SK-N-DZ (cell line): ENCODE measurements at regions not wholly inside any gene's neighbourhood (a gene's known extent, or its start where the extent isn't known, plus 50 kb on each side); places are given as distances from the start of the nearest gene placed in this dataset.
"Not testable (repeated sequence)": the region's sequence is repeated elsewhere in the genome, so short reads cannot be mapped to it uniquely, and the experiment has no call there.

Source experiments
- DNase-seq: peaks from one replicate; pipeline ENCODE4 v3.0.0-alpha.2; 2015; ENCODE audit warnings: low spot score

- DNase-seq, result not testable (repeated sequence)
Observed at GRCh38 chr18:14342170-14342569, 201.2 kb downstream of the POTEC start.

- not testable (repeated sequence) for DNase-seq
Observed at GRCh38 chr18:14336017-14336416, 203.8 kb upstream of the ZNF519 start.

GRCh38 chr18:14321217-14321616, 189.0 kb upstream of the ZNF519 start:
- DNase-seq, result not testable (repeated sequence)

- not testable (repeated sequence) for DNase-seq
Observed at GRCh38 chr18:14301255-14301654, 169.0 kb upstream of the ZNF519 start.

GRCh38 chr18:14295081-14295480, 162.8 kb upstream of the ZNF519 start:
- DNase-seq, result not testable (repeated sequence)

GRCh38 chr18:14285053-14285452, 152.8 kb upstream of the ZNF519 start:
- no peak for DNase-seq

- not testable (repeated sequence) for DNase-seq
Observed at GRCh38 chr18:14275391-14275790, 143.2 kb upstream of the ZNF519 start.

- not testable (repeated sequence) for DNase-seq
Observed at GRCh38 chr18:14265637-14266410, 133.6 kb upstream of the ZNF519 start.

- not testable (repeated sequence) for DNase-seq
Observed at GRCh38 chr18:14262786-14263185, 130.6 kb upstream of the ZNF519 start.

GRCh38 chr18:14250084-14250677, 117.9 kb upstream of the ZNF519 start:
- DNase-seq, result not testable (repeated sequence)

GRCh38 chr18:14239224-14239623, 107.0 kb upstream of the ZNF519 start:
- not testable (repeated sequence) for DNase-seq

- DNase-seq, result peak; percentile 66
Observed at GRCh38 chr18:14236356-14237048, 104.3 kb upstream of the ZNF519 start.

GRCh38 chr18:14225286-14225679, 93.0 kb upstream of the ZNF519 start:
- not testable (repeated sequence) for DNase-seq

- DNase-seq, result not testable (repeated sequence)
Observed at GRCh38 chr18:14224551-14225285, 92.5 kb upstream of the ZNF519 start.

GRCh38 chr18:14223919-14224318, 91.7 kb upstream of the ZNF519 start:
- not testable (repeated sequence) for DNase-seq

GRCh38 chr18:14223231-14223822, 91.1 kb upstream of the ZNF519 start:
- not testable (repeated sequence) for DNase-seq

GRCh38 chr18:14222354-14223221, 90.4 kb upstream of the ZNF519 start:
- not testable (repeated sequence) for DNase-seq

GRCh38 chr18:14221689-14222088, 89.5 kb upstream of the ZNF519 start:
- no peak for DNase-seq

- DNase-seq, result not testable (repeated sequence)
Observed at GRCh38 chr18:14215952-14216351, 83.7 kb upstream of the ZNF519 start.

GRCh38 chr18:14203424-14203823, 71.2 kb upstream of the ZNF519 start:
- not testable (repeated sequence) for DNase-seq
